ENCODE measurements at regions not wholly inside any gene's neighbourhood (a gene's known extent, or its start where the extent isn't known, plus 50 kb on each side); places are given as distances from the start of the nearest gene placed in this dataset.
"Not testable (repeated sequence)": the region's sequence is repeated elsewhere in the genome, so short reads cannot be mapped to it uniquely, and the experiment has no call there.

- TF ChIP-seq, protein P1, sequence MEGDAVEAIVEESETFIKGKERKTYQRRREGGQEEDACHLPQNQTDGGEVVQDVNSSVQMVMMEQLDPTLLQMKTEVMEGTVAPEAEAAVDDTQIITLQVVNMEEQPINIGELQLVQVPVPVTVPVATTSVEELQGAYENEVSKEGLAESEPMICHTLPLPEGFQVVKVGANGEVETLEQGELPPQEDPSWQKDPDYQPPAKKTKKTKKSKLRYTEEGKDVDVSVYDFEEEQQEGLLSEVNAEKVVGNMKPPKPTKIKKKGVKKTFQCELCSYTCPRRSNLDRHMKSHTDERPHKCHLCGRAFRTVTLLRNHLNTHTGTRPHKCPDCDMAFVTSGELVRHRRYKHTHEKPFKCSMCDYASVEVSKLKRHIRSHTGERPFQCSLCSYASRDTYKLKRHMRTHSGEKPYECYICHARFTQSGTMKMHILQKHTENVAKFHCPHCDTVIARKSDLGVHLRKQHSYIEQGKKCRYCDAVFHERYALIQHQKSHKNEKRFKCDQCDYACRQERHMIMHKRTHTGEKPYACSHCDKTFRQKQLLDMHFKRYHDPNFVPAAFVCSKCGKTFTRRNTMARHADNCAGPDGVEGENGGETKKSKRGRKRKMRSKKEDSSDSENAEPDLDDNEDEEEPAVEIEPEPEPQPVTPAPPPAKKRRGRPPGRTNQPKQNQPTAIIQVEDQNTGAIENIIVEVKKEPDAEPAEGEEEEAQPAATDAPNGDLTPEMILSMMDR (IDR thresholded peaks at IDR 0.05; ENCODE audit: low read depth, low read length) = no peak
- no peak overlapping the region for H3K4me3 ChIP-seq (ENCODE audit: low read depth, low read length)
- H3K27me3 ChIP-seq = no peaks in the 10 kb centered on the region
- no peaks in the 10 kb centered on the region for H3K36me3 ChIP-seq
- DNase-seq = no peak
- H3K4me1 ChIP-seq = no peaks in the 10 kb centered on the region
- H3K9me3 ChIP-seq = no peaks in the 10 kb centered on the region
Observed at GRCh38 chr6:75012018-75012417, 193.8 kb downstream of the COL12A1 start.

- not testable (repeated sequence) for H3K36me3 ChIP-seq; H3K27me3 ChIP-seq; H3K4me3 ChIP-seq (ENCODE audit: low read depth, low read length); H3K4me1 ChIP-seq; H3K9me3 ChIP-seq; DNase-seq
Observed at GRCh38 chr6:75003984-75004383, 201.9 kb downstream of the COL12A1 start.

GRCh38 chr6:74997646-74998045, 208.2 kb downstream of the COL12A1 start:
- TF ChIP-seq, protein P1 (IDR thresholded peaks at IDR 0.05; ENCODE audit: low read depth, low read length) = no peak
- no peaks in the 10 kb centered on the region for H3K36me3 ChIP-seq
- H3K27me3 ChIP-seq = no peaks in the 10 kb centered on the region
- H3K4me1 ChIP-seq = no peaks in the 10 kb centered on the region
- no peak for DNase-seq
- no peak overlapping the region for H3K4me3 ChIP-seq (ENCODE audit: low read depth, low read length)
- H3K9me3 ChIP-seq = no peaks in the 10 kb centered on the region

DNA sequence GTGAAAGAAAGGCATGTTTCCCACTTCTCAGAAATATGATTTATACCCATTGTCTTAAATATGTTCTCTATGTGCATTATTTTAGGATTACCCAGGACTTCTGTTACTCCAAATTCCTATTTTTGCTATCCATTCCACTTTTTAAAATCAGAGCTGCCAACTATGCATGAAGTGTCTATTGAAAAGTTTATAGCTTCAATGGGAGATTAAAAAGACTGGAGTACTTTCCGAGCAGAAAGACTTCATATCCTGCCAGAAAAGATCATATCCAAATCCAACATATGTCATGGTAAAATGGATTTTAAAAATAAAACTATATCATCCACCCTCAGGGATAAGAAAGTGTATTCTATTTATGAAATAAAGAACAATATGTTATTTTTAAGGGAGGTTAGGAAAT, 212.7 kb downstream of the COL12A1 start:
- no peak overlapping the region for H3K4me3 ChIP-seq (ENCODE audit: low read depth, low read length)
- TF ChIP-seq, protein P1 (IDR thresholded peaks at IDR 0.05; ENCODE audit: low read depth, low read length) = no peak
- no peaks in the 10 kb centered on the region for H3K4me1 ChIP-seq
- no peaks in the 10 kb centered on the region for H3K9me3 ChIP-seq
- no peaks in the 10 kb centered on the region for H3K27me3 ChIP-seq
- DNase-seq = no peak
- no peaks in the 10 kb centered on the region for H3K36me3 ChIP-seq

DNA sequence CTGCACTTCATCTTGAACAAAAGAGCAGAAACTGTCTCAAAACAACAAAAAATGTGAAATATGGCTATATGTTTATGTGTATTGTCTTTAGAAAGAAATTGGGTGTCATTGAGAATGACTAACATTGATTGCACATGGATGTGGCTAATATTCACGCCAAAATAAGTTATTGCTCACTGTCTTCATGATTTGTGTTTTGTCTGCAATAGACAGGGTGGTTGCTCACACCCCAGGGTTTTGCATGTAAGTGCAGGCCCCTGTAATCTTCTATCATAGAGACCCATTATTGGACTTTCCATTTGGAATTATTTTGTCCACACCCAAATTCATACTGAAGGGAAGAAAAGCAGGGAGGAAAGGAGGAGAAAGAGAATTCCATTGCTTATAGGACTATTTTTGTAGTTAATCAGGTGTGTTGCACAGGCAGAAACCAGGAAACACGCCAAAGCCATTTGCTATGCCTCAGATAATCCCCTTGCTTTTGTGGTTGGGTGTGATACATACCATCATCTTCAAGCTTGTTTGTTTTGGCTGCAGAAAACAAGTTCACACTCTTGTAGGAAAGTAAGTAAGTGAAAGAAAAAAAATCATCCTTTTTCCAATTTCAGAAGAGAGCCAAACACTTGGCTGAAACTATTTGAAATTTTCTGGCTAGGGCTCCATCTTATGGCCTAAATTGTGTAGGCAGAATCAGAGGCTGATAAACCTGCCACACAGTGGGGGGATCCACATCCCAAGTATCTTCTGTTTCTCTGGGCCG, 214.1 kb downstream of the COL12A1 start:
- TF ChIP-seq, protein P1 (IDR thresholded peaks at IDR 0.05; ENCODE audit: low read depth, low read length) = no peak
- H3K36me3 ChIP-seq = no peaks in the 10 kb centered on the region
- no peaks in the 10 kb centered on the region for H3K4me1 ChIP-seq
- DNase-seq = no peak
- no peaks in the 10 kb centered on the region for H3K27me3 ChIP-seq
- no peak overlapping the region for H3K4me3 ChIP-seq (ENCODE audit: low read depth, low read length)
- no peaks in the 10 kb centered on the region; the same call in 1 of the 2 replicates for H3K9me3 ChIP-seq

DNA sequence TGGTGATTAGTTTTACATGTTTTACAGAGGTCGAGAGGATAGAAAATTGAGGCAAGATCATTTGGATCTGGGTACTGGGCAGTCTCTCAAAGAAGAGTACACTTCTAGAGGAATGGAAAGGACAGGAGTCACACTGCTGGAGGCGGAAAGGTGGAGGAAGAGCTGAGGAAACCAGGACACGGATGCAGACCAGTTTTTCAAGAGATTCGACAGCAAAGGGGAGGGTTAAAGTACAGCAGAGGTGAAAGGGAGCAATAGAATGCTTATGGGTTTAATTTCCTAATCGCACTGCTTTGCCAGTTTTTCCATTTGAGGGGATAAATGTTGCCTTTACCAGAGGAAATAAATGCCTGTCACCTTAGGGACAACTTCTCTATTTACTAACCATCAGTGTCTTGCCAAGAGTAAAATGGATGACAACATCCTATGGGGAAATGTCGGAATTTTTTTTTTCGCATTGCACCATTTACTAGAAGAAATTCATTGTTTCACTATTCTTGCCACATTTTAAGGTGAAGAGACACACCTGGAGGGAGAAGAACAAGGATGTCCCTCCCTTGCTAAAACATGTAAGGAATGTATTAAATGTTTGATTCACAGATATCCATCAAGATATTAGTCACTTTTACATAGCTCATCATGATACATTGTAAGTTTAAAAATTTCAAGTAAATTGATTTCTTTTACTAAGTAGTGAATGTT, 226.6 kb downstream of the COL12A1 start:
- Histone ChIP-seq H3K4me3 (ENCODE audit: low read depth, low read length) (no peak overlapping the region), H3K9me3 (no peaks in the 10 kb centered on the region), H3K27me3 (no peaks in the 10 kb centered on the region), H3K4me1 (no peaks in the 10 kb centered on the region), H3K36me3 (no peaks in the 10 kb centered on the region)
- TF ChIP-seq, protein P1 (IDR thresholded peaks at IDR 0.05; ENCODE audit: low read depth, low read length) = no peak
- no peak for DNase-seq
